Activated CD8-positive, alpha-beta memory T cell treated with anti-CD3 and anti-CD28 coated beads for 4 hours (primary cell): ENCODE measurements at regions not wholly inside any gene's neighbourhood (a gene's known extent, or its start where the extent isn't known, plus 50 kb on each side); places are given as distances from the start of the nearest gene placed in this dataset.
"Not testable (repeated sequence)": the region's sequence is repeated elsewhere in the genome, so short reads cannot be mapped to it uniquely, and the experiment has no call there.

ENCODE experiments used
- DNase-seq, 2 donors: peaks; one replicate each; pipeline ENCODE4 v3.0.0-alpha.2; 2020; ENCODE audit warnings: low read depth in 2 of 2

GRCh38 chr2:128414946-128415778, 96.5 kb upstream of the HS6ST1 start:
- DNase-seq, result no peak

DNA sequence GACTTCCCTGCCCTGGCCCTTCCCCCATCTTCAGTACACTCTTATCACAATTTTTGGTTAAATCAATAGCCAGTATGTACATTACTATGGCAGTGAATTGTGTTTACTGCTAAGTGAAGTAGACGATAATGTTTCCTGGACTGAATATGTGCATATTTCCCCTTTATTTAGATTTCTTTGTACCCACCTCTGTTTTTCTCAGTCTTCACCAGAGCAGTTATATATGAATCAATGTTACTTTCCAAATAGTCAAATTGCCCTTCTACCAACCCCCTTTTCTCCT, 97.1 kb upstream of the HS6ST1 start:
- no peak for DNase-seq

DNA sequence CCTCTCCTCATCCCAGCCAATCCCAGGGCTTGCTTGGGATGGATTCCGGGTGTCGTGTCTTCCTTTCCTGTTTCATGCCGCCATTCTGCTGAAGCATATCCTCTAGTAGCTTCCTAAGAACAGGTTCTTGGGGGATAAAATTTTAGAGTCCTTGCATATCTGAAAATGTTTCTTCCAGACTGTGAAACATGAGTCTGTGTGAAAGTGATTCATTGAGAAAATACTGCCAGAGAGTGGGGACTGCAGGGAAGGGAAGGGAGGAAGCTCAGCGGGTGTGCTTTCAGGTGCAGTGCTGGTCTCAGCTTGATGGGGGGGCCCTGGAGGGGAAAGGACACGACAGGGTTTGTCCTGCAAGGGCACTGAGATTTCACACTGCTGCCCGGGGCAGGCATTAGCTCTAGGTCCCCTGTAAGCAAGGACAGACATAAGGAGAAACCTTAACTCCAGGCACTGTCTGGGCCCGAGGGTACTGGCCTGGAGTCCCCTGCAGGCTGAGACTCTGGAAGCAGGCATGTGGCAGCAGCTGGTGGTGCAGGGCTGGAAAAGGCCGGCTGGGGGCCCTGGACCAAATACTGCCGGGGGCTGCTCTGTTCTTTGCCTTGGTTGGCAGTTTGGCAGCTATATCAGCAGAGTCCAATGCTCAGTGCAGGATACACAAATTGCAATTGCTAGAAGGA, 97.6 kb upstream of the HS6ST1 start:
- no peak for DNase-seq

DNA sequence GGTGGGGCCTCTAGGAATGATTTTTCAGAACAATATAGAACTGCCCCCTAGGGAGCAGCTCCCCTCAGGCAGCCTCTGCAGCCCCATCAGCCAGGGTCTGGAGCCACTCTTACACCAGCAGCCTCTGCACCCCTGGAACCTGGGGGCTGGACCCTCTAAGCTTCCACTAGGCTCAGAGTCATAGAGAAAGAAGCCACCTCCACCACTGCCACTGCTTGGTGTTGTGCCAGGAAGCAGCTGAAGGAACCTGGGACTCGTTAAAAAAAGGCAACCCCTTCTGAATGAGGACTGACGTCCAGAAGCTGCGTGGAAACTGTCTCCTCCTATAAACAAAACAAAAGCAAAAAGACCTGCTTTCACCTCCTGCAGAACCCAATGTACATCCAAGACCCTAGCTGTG, 98.1 kb upstream of the HS6ST1 start:
- no peak for DNase-seq

DNA sequence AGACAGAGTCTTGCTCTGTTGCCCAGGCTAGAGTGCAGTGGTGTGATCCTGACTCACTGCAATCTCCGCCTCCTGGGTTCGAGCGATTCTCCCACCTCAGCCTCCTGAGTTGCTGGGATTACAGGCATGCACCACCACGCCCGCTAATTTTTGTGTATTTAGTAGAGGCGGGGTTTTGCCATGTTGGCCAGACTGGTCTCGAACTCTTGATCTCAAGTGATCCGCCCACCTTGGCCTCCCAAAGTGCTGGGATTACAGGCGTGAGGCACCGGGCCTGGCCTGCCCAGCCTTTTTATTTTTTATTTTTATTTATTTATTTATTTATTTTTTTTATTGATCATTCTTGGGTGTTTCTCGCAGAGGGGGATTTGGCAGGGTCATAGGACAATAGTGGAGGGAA, 98.6 kb upstream of the HS6ST1 start:
- not testable (repeated sequence) for DNase-seq

DNA sequence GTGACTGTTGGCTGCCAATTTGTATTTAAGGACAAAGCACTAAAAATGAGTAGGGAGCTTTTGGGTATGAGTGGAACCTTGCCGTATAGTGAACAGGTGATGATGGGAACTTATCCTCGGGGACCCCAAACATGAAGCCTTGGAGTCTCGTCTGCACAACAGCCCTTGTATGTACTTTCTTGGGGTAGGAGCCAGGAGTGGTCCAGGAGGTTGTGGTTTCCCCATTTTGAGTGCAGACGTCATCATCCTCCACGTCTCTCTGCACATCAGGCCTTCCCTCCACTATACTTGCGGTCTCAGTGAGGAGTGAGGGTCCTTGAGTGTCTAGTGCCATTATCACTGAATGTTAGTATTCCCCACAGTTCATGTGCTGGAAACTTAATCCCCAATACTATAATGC, 101.5 kb upstream of the HS6ST1 start:
- no peak for DNase-seq

DNA sequence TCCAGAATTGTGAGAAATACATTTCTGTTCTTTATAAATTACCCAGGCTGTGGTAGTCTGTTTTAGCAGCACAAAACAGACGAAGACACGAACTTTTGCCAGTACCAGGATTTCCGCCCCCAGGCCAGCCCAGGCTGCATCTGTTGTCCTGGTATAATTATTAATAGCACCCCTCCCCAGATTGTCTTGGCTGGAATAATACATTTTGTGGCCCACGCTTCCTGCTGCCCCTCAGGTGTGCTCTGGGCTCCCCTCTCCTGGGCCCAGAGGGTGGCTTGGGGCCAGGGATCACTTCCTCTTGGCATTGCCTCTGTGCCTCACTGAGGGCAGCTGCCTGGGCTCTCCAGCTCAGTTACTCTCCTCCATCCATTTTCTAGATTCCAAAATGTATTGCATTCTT, 102.1 kb upstream of the HS6ST1 start:
- no peak for DNase-seq

DNA sequence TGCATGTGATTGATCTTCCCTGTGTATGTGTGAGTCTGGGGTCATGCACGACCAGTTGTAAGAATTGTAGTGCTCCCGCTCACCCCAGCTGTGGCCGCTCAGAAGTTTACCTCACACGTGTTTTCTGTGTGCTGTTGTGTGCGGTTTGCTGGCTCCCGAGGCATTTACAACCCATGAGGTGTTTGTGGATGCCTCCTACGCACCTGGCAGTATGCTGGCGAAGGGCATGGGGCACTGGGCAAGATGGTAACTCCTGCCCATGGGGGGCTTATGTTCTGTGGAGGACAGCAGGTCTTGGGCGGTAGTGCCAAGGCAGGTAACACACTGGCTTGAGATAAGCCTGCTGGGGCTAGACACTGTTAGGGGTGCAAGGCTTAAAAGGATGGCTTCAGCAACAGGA, 102.6 kb upstream of the HS6ST1 start:
- DNase-seq, result no peak

DNA sequence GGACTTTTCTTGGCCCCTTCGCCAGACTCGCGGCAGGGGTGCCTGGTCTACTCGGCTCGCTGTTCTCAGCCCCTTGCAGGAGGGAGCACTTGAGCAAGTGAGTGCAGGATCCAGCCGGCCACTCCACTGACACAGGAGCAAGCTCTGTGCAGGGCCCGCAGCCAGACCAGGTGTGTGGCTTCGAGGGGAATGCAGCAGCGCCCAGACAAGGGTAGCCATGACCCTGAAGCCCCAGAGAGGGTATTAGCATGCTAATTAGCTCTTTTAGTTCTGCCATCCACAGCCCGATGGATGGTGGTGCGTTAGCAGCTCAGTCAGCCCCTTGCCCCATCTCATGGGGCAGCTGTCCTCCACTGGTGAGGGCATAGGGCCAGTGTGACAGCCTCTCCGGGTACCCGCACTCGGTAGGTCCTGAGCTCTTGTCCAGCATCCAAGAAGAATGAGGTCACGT, 103.2 kb upstream of the HS6ST1 start:
- DNase-seq, result no peak

- DNase-seq, result no peak
Measured at GRCh38 chr2:128422571-128422970, 103.9 kb upstream of the HS6ST1 start.

DNA sequence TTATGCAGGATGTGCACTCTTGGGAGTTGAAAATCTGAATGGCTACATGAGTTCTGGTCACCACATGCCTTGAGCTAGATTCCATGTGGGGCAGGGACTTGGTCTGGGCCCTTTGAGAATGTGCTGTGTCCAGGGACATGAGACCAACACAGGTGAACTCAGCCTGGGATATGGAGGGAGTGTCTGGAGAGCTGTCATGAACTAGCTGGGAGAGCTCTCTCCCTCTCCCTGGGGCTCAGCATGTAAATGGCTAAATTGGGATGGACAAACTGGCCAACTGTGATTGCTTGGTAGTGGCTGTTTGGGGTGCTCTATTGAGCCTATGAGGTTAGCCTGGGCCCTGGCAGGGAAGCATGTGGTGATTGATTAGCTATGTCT, 105.1 kb upstream of the HS6ST1 start:
- DNase-seq, result no peak

DNA sequence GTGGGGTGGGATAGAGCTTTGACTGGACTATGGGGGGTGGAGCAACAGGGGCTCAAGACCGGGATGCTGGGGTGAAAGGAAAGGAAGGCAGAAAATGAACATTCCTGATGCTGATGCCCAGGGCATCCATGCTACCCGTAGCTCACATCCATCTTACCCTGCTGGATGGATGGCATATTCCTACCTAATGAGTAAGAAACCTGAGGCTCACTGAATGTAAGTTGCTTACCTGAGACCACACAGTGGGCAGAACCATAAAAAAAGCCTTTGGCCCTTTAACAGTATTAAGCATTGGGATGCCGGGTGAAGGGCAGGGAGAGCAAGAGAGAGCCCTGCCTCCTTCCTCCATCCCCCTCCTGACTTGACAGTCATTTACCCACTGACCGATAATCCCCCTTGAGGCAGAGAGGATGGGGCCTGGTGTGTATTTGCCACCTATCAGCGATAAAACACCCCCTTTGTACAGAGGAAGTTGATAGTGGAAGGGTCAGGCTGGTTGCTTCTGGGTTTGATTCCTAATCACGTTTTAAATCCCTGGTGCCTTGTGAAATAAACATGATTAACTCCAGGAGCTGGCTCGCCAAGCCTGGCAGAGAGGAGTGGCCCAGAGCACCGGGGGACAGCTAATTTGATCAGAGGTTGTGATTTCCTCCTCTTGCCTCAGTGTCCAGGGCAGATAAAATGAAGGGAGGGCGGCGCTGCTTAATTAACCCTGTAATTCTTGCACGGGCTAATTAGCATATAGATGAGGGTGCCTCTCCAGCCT, 105.9 kb upstream of the HS6ST1 start:
- DNase-seq, result no peak

GRCh38 chr2:128425216-128425615, 106.5 kb upstream of the HS6ST1 start:
- no peak for DNase-seq

DNA sequence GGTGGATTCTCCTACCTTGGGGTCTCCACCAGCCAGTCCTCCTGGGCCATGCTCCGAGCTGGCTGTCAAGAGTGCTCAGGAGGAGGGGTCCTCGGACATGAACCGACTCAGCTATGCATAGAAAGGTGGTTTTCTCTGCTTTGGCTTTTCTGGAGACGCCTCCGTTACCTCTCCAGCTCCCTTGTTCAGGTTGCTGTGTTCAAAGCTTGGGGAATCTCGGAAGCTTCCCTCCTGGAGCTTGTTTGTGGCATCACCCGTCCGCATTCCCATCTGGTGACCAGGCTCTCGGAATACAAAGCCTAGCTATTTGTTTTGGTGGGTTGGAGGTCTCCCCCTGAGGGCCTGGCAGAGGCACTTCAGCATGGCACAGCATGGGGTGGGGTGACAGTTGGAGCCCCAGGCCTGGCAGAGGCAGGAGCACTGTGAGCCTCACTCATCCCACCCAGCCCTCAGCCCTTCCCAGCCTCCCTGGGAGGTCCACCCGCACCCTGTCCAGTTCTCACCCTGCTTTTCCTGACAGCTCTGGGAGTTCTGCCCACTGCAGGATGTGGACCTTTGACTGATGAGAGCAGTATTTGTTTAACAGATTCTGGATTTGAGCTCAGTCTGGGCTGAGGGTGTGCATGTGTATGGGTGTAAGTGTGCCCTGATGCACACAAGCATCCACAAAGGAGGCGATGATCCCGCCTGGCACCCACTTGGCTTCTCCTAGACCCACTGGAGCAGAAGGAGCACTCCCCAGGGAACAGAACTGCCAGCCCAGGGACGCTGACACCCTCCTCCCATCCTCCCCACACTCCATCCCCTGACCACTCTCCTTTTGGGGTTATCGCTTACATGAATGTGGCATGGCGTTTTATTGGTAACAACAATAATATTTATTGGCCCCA, 107.3 kb upstream of the HS6ST1 start:
- no peak for DNase-seq

GRCh38 chr2:128427413-128427755, 108.7 kb upstream of the HS6ST1 start:
- no peak for DNase-seq

DNA sequence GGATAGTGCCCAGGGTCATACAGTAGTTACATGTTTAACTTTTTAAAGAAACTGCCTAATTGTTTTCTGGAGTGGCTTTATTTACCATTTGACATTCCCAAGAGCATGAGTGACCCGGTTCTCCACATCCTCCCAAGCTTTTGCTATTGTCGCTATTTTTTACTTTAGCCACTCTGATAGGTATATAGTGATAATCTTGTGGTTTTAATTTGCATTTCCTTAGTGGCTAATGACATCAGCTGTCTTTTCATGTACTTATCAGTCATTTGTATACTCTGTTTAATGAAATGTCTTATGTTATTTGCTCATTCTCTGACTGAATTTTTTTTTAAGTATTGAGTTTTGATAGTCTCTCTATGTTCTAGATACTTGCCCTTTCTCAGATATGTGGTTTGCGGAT, 109.7 kb upstream of the HS6ST1 start:
- no peak for DNase-seq

DNA sequence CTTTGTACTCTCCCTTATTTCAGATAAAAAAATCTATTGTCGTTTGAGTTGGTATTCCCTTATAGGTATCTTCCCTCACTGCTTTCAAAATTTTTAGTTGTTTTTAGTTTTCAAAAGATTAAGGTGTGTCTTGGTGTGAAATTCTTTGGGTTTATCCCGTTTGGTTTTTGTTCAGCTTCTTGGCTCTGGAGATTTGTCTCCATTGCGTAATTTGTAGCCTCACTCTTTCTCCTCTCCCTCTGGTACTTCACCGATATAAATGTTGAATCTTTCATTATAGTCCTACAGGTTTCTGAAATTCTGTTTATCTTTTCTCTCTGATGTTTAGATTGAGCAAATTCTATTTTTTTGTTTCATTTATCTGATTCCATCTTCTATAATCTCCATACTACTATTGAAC, 113.8 kb upstream of the HS6ST1 start:
- no peak for DNase-seq

- DNase-seq, result no peak
Measured at GRCh38 chr2:128433911-128434550, 115.4 kb upstream of the HS6ST1 start.

DNA sequence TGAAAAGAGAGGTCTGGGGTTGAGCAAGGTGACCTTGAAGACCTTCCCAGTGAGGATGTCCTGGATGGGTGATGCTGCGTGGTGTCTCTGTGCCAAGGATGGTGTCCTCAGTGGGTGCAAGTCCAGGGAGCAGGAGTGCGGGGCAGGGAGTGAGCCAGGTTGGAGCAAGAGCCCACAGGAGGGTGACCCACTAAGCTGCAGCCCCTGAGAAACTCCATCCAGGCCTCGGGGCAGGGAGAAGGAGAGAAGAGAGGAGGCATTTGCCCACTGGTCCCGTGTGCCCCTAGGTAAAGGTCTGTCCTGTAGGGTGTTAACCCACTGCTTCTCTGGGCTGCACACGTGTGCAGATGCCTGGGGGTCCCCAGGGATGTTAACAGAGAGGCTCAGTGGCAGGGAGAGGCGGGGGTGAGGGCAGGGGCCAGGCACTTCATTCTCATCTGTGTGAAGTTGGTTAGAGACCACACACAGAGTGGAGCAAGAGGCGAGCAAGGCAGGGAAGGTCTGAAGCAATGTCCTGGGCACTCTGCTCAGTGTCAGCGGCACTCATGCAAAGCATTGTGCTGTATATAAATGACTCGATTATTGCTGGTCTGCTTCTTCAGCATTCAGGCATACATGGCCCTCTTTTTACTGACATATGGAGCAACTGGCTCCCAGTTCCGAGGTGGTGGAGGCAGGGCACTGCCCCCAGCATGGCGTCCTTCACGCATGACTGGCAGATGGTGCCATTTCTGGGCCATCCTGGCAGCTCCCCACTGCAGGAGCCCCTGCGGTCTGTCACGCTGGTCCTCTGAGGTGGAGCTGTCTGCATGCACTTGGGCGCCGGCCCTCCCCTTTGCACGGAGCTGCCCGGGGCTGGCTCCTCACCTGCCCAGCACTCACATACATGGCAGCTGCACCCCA, 117.2 kb upstream of the HS6ST1 start:
- DNase-seq, result no peak

DNA sequence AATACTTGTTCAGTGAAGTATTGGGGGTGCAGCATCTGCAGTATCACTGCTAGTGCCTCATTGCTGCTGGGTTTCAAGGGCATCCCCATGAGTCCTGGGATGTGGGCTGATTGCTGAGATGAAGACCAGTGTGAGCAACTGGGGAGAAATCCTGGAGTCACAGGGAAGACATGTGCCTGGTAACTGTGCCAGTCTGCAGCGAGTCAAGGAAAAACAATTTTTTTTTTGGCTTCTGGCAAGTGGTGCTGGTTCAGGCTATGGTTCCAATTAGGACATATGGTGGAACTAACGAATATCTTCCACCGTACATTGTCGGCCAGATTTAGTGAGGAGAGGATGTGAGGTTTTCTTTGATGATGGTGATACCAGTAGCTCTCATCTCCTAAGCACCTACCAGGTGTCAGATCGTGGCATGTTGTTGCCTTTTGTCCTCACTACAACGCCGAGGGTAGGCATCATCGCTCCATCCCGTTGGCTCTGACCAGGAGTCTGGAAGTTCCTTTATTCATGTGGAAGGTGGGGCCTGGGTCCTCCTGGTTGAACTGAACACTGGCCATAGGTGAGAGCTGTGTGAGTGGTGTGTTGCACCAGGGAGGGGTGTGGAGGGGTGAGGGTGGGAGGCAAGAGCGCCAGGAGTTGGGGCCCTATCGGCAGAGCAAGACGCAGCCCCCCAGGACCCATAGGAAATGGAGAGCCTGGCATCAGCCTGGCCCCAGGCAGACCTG, 118.0 kb upstream of the HS6ST1 start:
- no peak for DNase-seq
